T-helper 1 cell treated with Interleukin-12 subunit alpha and Interleukin-12 subunit beta and Interleukin-4 antibody, amounts not matched to agents 30 ng/mL and 1 ng/mL, for 36 hours (primary cell): ENCODE measurements at regions not wholly inside any gene's neighbourhood (a gene's known extent, or its start where the extent isn't known, plus 50 kb on each side); places are given as distances from the start of the nearest gene placed in this dataset.

Experiments
- intact Hi-C: fragments of 100-400 bp; cut with micrococcal nuclease; formaldehyde crosslinking; loops from one replicate; pipeline ENCODE4 v1.15.1; 2024

DNA sequence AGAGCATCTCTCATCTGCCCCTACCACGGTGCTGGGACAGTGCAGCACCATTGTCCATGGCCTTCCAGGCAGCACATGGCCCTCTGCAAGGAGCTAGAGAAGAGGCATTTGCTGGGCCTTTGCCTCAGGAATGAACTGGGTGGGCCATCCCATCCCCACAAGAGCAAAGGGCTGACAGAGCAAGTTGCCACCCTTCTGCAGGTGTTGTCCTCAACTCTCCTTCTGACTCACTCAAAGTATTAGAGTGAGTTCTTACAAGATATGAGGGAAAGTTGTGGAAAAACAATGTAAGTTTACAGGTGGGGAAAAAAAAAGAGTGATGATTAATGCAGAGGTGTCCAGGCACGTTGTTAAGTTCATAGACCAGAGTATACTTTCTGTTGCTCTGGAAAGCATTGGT lies 261.2 kb downstream of the SKIDA1 start:
- intact Hi-C loops = no loop called here

- intact Hi-C loops = no loop called here
Measured at GRCh38 chr10:21263839-21264238, 261.6 kb downstream of the SKIDA1 start.

- intact Hi-C loops = no loop called here
Measured at GRCh38 chr10:21263263-21263803, 262.1 kb downstream of the SKIDA1 start.

- intact Hi-C loops = no loop called here
Measured at GRCh38 chr10:21261842-21262294, 263.6 kb downstream of the SKIDA1 start.

- intact Hi-C loops = no loop called here
Measured at GRCh38 chr10:21260506-21261149, 264.9 kb downstream of the SKIDA1 start.

DNA sequence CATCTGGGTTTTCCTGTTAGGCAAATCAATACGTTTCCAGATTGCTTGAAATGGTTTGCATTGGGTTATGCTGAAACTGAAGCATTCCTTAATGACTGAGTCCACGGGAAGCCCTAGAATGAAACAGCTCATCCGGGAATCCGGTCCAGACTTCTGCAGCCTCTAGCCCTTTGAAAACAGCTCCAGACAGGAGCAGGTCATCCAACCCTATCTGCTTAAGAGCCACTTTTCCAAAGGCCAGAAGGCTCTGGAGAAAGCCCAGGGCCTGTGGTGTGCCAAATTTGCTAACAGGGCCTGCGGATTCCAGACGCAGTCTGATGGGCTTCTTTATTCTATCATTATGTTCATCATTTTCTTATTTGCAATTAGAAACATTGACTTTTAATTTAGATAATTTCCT lies 265.4 kb downstream of the SKIDA1 start:
- intact Hi-C loops = no loop called here

DNA sequence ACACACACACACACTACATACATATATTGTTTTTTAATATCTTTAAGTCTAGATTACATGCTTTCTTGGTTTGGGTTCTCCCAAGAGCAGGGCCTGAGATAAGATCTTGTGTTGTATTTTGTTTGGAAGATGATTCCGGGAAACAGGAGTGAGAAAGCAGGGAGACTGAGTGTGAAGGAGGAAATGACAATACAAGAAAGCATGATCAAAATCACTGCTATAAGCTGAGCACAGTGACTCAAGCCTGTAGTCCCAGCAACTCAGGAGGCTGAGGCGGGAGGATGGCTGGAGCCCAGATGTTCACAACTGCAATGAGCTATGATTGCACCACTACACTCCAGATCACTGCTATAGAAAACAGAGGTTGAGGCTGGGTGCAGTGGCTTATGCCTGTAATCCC lies 267.6 kb downstream of the SKIDA1 start:
- intact Hi-C loops = no loop called here

GRCh38 chr10:21257191-21257590 lies 268.3 kb downstream of the SKIDA1 start:
- intact Hi-C loops = no loop called here

GRCh38 chr10:21249435-21249834 lies 276.0 kb downstream of the SKIDA1 start:
- intact Hi-C loops = no loop called here

GRCh38 chr10:21247592-21247991 lies 277.9 kb downstream of the SKIDA1 start:
- intact Hi-C loops = no loop called here

GRCh38 chr10:21246178-21246577 lies 279.3 kb downstream of the SKIDA1 start:
- intact Hi-C loops = no loop called here

DNA sequence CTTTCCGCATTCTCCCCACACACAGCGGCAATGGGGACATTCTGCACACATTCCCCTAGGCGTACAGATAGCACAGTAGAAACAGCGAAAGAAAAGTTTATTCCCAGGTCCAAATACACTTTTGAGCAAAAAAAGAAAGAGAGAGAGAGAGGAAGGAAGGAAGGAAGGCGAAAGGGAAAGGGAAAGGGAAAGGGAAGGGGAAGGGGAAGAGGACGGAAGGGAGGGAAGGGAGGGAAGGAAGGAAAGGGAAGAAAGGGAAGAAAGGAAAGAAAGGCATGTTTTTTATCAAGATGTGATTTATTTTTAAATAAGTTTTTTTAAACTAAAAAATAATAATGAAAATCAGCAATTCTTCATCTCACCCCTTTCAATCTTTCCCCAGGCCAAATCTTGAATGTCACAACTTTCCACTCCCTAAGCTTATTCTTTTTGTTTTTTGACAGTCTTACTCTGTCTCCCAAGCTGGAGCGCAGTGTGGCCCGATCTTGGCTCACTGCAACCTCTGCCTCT lies 281.7 kb downstream of the SKIDA1 start:
- intact Hi-C loops = no loop called here

DNA sequence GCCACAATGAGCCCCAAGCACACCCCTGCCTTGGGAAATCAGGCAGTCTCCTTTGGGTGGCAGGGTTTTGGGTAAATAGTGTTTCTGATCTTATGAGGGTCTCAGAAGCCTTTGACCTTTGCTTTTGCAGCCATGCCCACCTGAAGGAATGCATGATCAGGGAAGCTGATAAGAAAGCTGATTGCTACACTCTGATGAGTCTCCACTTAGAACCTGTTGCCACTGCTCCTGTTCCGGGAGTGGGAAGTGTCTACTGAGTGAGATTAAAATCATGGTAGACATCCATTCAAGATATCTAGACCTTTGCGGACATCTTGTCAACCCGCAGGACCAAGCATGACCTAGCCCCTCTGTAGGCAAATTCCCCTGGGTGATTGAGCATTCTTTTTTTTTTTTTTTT lies 282.6 kb downstream of the SKIDA1 start:
- intact Hi-C loops = no loop called here

GRCh38 chr10:21238717-21239116 lies 286.8 kb downstream of the SKIDA1 start:
- intact Hi-C loops = no loop called here

DNA sequence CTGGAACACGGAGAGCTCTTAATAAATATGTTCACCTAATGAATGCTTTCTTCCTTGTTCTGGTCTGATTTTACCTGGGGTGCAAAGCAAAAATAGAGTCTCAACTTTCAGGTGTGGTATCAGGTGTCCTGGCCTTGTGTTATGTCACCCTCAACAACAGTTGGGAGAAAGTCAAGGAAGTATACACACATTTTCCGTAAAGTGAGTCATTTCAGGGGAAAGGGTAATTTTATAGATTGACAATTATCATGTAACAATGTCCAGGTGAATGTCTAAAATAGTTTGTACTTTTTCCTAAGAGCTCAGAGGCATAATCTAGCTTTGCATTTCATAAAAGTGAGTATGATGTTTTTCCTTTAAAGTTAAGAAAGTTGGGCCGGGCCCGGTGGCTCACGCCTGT lies 287.4 kb downstream of the SKIDA1 start:
- intact Hi-C loops = no loop called here

DNA sequence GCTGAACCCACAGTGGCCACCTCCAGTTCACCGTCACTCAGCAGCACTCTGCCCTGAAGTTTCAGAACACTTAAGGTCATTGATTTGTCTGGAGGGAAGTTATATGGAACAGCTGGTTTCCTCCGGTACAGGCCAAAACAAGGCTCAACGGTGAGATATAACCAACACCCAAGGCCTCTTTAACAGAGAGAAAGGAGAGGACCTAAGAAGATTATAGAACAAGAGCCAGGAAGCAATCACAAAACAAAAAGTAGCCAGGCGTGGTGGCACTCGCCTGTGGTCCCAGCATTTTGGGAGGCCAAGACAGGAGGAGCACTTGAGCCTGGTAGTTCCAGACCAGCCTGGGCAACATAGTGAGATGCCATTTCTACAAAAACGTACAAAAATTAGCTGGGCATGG lies 290.7 kb downstream of the SKIDA1 start:
- intact Hi-C loops = no loop called here

DNA sequence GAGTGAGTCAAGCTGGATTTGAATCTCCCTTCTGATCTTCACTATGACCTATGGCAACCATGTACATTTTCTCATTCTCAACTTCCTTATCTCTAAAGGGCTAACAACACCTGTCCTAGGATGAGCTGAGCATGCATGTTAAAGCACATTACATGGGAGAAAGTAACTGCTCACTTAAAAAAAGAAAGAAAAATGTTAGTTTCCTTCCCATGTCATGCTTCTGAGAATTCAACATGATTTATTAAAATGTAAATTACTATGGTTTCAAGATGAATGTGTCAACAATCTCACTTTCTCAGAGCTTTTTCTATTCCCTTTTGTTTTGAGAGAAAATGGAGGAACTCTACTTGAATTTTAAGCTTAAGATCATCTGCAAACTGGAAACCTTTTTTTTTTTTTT lies 295.3 kb downstream of the SKIDA1 start:
- intact Hi-C loops = no loop called here

- intact Hi-C loops = no loop called here
Measured at GRCh38 chr10:21217748-21218367, 307.6 kb downstream of the SKIDA1 start.

DNA sequence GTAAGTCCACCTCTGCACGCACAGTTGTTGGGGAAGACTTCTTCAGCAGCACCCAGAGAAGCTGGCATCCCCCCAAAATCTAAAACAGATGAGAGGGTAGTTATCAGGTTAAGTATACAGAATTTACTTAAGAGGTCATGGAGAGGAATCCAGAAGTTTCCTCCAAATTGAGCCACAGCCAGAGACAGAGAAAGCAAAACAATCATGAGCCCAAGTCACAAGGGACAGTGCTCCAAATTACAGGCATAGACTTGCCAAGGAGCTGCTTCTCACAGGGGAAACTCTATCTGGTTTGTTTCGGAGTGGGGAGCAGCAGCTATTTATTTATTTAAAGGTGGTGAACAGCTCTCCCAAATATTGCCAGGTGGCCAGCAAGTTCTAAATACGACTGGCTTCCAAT lies 308.4 kb downstream of the SKIDA1 start:
- intact Hi-C loops = no loop called here

DNA sequence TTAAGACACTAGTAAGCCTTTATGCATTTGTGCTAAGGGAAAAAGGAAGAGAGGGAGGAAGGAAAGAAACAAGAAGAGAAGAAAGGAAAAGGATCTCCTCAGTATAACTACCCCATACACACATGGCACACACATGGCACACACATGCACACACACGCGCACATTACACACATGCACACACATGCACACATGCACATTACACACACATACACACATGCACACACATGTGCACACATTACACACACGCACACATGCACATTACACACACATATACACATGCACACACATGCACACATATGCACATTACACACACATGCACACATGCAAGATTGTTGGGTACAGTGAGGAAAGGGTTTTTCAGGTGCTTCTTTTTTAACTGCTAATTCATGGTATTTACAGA lies 311.2 kb downstream of the SKIDA1 start:
- intact Hi-C loops = no loop called here

DNA sequence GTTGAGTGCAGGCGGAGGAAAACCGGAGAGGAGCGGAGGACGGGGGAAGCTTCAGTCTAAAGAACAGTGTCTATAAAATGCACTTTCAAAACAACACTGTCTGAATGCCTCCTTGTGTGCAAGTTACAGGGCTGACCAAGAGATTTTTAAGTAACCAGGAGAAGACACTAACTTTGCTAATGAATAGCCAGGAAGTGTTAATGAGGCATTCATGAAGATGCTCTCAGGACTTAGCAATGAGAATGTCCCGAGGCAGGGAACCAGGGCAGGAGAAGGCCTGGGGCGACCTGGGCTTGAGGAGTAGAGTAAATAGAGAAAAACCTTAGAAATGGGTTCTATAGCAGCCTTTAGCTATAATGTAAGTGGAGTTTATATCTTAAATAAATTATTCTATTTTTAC lies 312.1 kb downstream of the SKIDA1 start:
- intact Hi-C loops = no loop called here

DNA sequence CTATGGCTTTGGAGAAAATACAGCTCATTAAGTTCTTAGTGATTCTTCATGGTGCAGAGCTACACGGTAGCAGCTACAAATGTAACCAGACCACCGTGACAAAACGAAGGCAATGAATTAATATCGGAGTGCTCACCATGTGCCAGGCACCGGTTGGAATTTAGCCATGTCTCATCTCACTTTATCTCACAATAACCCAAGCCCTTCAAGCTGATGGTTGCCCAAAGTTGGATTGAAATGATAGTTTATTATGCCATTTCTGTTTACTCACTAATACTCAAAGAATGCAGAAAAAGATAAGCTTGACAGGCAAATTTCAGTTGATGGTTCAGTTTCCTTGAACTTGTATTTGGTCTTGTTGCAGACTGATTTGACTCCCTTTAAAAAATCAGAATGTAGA lies 312.6 kb downstream of the SKIDA1 start:
- intact Hi-C loops = no loop called here

GRCh38 chr10:21212348-21212747 lies 313.1 kb downstream of the SKIDA1 start:
- intact Hi-C loops = no loop called here
